HFFc6 (cell line): ENCODE measurements at regions not wholly inside any gene's neighbourhood (a gene's known extent, or its start where the extent isn't known, plus 50 kb on each side); places are given as distances from the start of the nearest gene placed in this dataset.

ENCODE experiments used
- DNase-seq: peaks from one replicate; pipeline ENCODE4 v3.0.0-alpha.2; 2018
- H3K27ac Mint-ChIP-seq: 2 replicates; pipeline ENCODE4 v1.8.0; 2020; ENCODE audit warnings: mild to moderate bottlenecking, mixed read lengths
- H3K27me3 Mint-ChIP-seq: 2 replicates; pipeline ENCODE4 v1.8.0; 2021; ENCODE audit warnings: mild to moderate bottlenecking, moderate library complexity, mixed read lengths; ENCODE audit not compliant: insufficient read depth
- H3K36me3 Mint-ChIP-seq: 2 replicates; pipeline ENCODE4 v1.8.0; 2021; ENCODE audit warnings: low read depth, mixed read lengths
- H3K4me1 Mint-ChIP-seq: 2 replicates; pipeline ENCODE4 v1.8.0; 2020; ENCODE audit warnings: low read depth, mixed read lengths
- H3K4me3 Mint-ChIP-seq: 2 replicates; pipeline ENCODE4 v1.8.0; 2020; ENCODE audit warnings: mild to moderate bottlenecking, moderate library complexity, mixed read lengths
- H3K9me3 Mint-ChIP-seq: 2 replicates; pipeline ENCODE4 v1.8.0; 2020; ENCODE audit warnings: mild to moderate bottlenecking, mixed read lengths
- CTCF ChIP-seq: fragments of 200-600 bp; sonication (generic); IDR thresholded peaks from 2 replicates; pipeline ENCODE4 v1.5.0; 2021; ENCODE audit warnings: antibody characterized with exemption, mild to moderate bottlenecking

- no peak for DNase-seq
- no peak overlapping the region for H3K4me3 Mint-ChIP-seq
- TF ChIP-seq CTCF = no peak
- H3K9me3 Mint-ChIP-seq = no peaks in the 10 kb centered on the region
- peaks cover 20% of the 10 kb centered on the region for H3K4me1 Mint-ChIP-seq
- peak overlapping the region; percentile 68 for H3K27ac Mint-ChIP-seq
- H3K27me3 Mint-ChIP-seq = no peaks in the 10 kb centered on the region; the same call in none of the 2 replicates
- H3K36me3 Mint-ChIP-seq = peaks cover 34% of the 10 kb centered on the region
Observed at GRCh38 chr2:120809609-120810440, 74.2 kb downstream of the GLI2 start.

GRCh38 chr2:120810639-120811038 lies 75.0 kb downstream of the GLI2 start:
- peaks cover 16% of the 10 kb centered on the region for H3K4me1 Mint-ChIP-seq
- H3K27ac Mint-ChIP-seq = no peak overlapping the region
- H3K9me3 Mint-ChIP-seq = no peaks in the 10 kb centered on the region
- no peaks in the 10 kb centered on the region; the same call in none of the 2 replicates for H3K27me3 Mint-ChIP-seq
- H3K36me3 Mint-ChIP-seq = peaks cover 29% of the 10 kb centered on the region
- TF ChIP-seq CTCF = no peak
- DNase-seq = no peak
- H3K4me3 Mint-ChIP-seq = no peak overlapping the region

- no peak overlapping the region for H3K27ac Mint-ChIP-seq
- H3K36me3 Mint-ChIP-seq = peaks cover 30% of the 10 kb centered on the region
Observed at GRCh38 chr2:120812866-120813265, 77.2 kb downstream of the GLI2 start.

GRCh38 chr2:120814352-120814751 lies 78.7 kb downstream of the GLI2 start:
- Mint-ChIP-seq H3K4me3 (no peak overlapping the region), H3K4me1 (peaks cover 31% of the 10 kb centered on the region), H3K9me3 (no peaks in the 10 kb centered on the region), H3K27me3 (peaks cover 2% of the 10 kb centered on the region), H3K27ac (no peak overlapping the region), H3K36me3 (peaks cover 24% of the 10 kb centered on the region)
- DNase-seq = no peak
- no peak for TF ChIP-seq CTCF

More at GRCh38 chr2:120812866-120813265, 77.2 kb downstream of the GLI2 start:
- peaks cover 23% of the 10 kb centered on the region for H3K4me1 Mint-ChIP-seq
- DNase-seq = no peak
- no peaks in the 10 kb centered on the region; the same call in none of the 2 replicates for H3K27me3 Mint-ChIP-seq
- no peaks in the 10 kb centered on the region for H3K9me3 Mint-ChIP-seq
- no peak overlapping the region for H3K4me3 Mint-ChIP-seq
- no peak for TF ChIP-seq CTCF

GRCh38 chr2:120815292-120815691 lies 79.6 kb downstream of the GLI2 start:
- peaks cover 37% of the 10 kb centered on the region for H3K4me1 Mint-ChIP-seq
- peaks cover 21% of the 10 kb centered on the region; the same call in 1 of the 2 replicates for H3K36me3 Mint-ChIP-seq
- no peak for TF ChIP-seq CTCF
- no peak overlapping the region for H3K4me3 Mint-ChIP-seq
- no peak overlapping the region for H3K27ac Mint-ChIP-seq
- H3K9me3 Mint-ChIP-seq = no peaks in the 10 kb centered on the region
- no peak for DNase-seq
- H3K27me3 Mint-ChIP-seq = peaks cover 4% of the 10 kb centered on the region
